Left ventricle myocardium inferior (tissue), 1 donor: ENCODE measurements at regions not wholly inside any gene's neighbourhood (a gene's known extent, or its start where the extent isn't known, plus 50 kb on each side); places are given as distances from the start of the nearest gene placed in this dataset.

ENCODE experiments used
- DNase-seq: peaks from one replicate; pipeline ENCODE4 v3.0.0-alpha.2; 2020
- H3K27ac ChIP-seq: fragments of 200-600 bp; replicated peaks from 2 replicates; pipeline ENCODE4 v1.8.0; 2021
- H3K27me3 ChIP-seq: fragments of 200-600 bp; 2 replicates; pipeline ENCODE4 v1.8.0; 2021; ENCODE audit warnings: low read depth
- H3K36me3 ChIP-seq: fragments of 200-600 bp; 2 replicates; pipeline ENCODE4 v1.8.0; 2021
- H3K4me1 ChIP-seq: fragments of 200-600 bp; 2 replicates; pipeline ENCODE4 v1.8.0; 2021
- H3K4me3 ChIP-seq: fragments of 200-600 bp; 2 replicates; pipeline ENCODE4 v1.8.0; 2021; ENCODE audit warnings: mild to moderate bottlenecking, moderate library complexity
- H3K9me3 ChIP-seq: fragments of 200-600 bp; replicated peaks from 2 replicates; pipeline ENCODE4 v1.8.0; 2021
- CTCF ChIP-seq: fragments of 200-600 bp; IDR thresholded peaks from 2 replicates; pipeline ENCODE4 v1.8.0; 2021; ENCODE audit warnings: antibody characterized with exemption, mild to moderate bottlenecking, borderline replicate concordance
- intact Hi-C: fragments of 100-400 bp; cut with micrococcal nuclease; formaldehyde crosslinking; loops from one replicate; pipeline ENCODE4 v1.11.0; 2022
- donor health status: DM: no; HTN: yes; CAD: no; lungs with severe emphysema.

GRCh38 chr11:21924262-21924661 lies 268.6 kb upstream of the ANO5 start:
- Histone ChIP-seq H3K36me3 (no peaks in the 10 kb centered on the region), H3K4me3 (no peak overlapping the region), H3K27ac (no peak overlapping the region), H3K4me1 (no peaks in the 10 kb centered on the region), H3K27me3 (no peaks in the 10 kb centered on the region), H3K9me3 (no peaks in the 10 kb centered on the region)
- intact Hi-C loops, result no loop called here
- DNase-seq, result no peak
- TF ChIP-seq CTCF, result no peak

- no peak overlapping the region for H3K4me3 ChIP-seq
- H3K9me3 ChIP-seq, result no peaks in the 10 kb centered on the region
- H3K27me3 ChIP-seq, result no peaks in the 10 kb centered on the region
- no peak for DNase-seq
- H3K36me3 ChIP-seq, result no peaks in the 10 kb centered on the region
- H3K4me1 ChIP-seq, result no peaks in the 10 kb centered on the region
- no peak overlapping the region for H3K27ac ChIP-seq
- intact Hi-C loops, result no loop called here
- no peak for TF ChIP-seq CTCF
These were observed 265.3 kb upstream of the ANO5 start for GRCh38 chr11:21927628-21928027.

- no peak for TF ChIP-seq CTCF
- Histone ChIP-seq H3K9me3 (no peaks in the 10 kb centered on the region), H3K27ac (no peak overlapping the region), H3K27me3 (no peaks in the 10 kb centered on the region), H3K36me3 (no peaks in the 10 kb centered on the region), H3K4me3 (no peak overlapping the region), H3K4me1 (no peaks in the 10 kb centered on the region)
- DNase-seq, result no peak
- intact Hi-C loops, result no loop called here
These were observed 264.0 kb upstream of the ANO5 start for GRCh38 chr11:21928847-21929246.

GRCh38 chr11:21930408-21930807 lies 262.5 kb upstream of the ANO5 start:
- no peak for TF ChIP-seq CTCF
- intact Hi-C loops, result no loop called here

GRCh38 chr11:21931436-21932101 lies 261.3 kb upstream of the ANO5 start:
- intact Hi-C loops, result no loop called here
- H3K27ac ChIP-seq, result no peak overlapping the region
- no peak for TF ChIP-seq CTCF
- no peaks in the 10 kb centered on the region for H3K27me3 ChIP-seq
- H3K4me3 ChIP-seq, result no peak overlapping the region
- no peaks in the 10 kb centered on the region for H3K36me3 ChIP-seq
- H3K9me3 ChIP-seq, result no peaks in the 10 kb centered on the region
- no peaks in the 10 kb centered on the region for H3K4me1 ChIP-seq
- DNase-seq, result no peak

More at GRCh38 chr11:21930408-21930807, 262.5 kb upstream of the ANO5 start:
- no peak for DNase-seq
- H3K36me3 ChIP-seq, result no peaks in the 10 kb centered on the region
- H3K4me3 ChIP-seq, result no peak overlapping the region
- H3K27me3 ChIP-seq, result no peaks in the 10 kb centered on the region
- no peaks in the 10 kb centered on the region for H3K4me1 ChIP-seq
- no peak overlapping the region for H3K27ac ChIP-seq
- H3K9me3 ChIP-seq, result no peaks in the 10 kb centered on the region
